WTC11 (cell line): ENCODE measurements at regions not wholly inside any gene's neighbourhood (a gene's known extent, or its start where the extent isn't known, plus 50 kb on each side); places are given as distances from the start of the nearest gene placed in this dataset.

ENCODE experiments used
- ATAC-seq: fragments of 200-7000 bp; cut with Tn5 transposase; 2 replicates; pipeline ENCODE4 v1.10.0; 2021; ENCODE audit warnings: mild to moderate bottlenecking, moderate library complexity
- CTCF ChIA-PET: fragments of 300-600 bp; sonication (Branson Sonifier 250); formaldehyde crosslinking; loops from one replicate; lab custom pipeline; 2021; ENCODE audit warnings: antibody characterized with exemption; lab: Charles Lee
- POLR2A ChIA-PET: fragments of 350-600 bp; sonication (Branson Sonifier 250); formaldehyde crosslinking; loops from one replicate; lab custom pipeline; 2021; ENCODE audit warnings: antibody characterized with exemption; lab: Charles Lee
- DNase-seq: peaks from one replicate; pipeline ENCODE4 v3.0.0; 2021; ENCODE audit warnings: low spot score
- H3K27ac Mint-ChIP-seq: 2 replicates; pipeline ENCODE4 v1.8.0; 2021; ENCODE audit warnings: mixed read lengths
- H3K27me3 Mint-ChIP-seq: 2 replicates; pipeline ENCODE4 v1.8.0; 2021; ENCODE audit warnings: low read depth, mild to moderate bottlenecking, moderate library complexity, mixed read lengths
- H3K36me3 Mint-ChIP-seq: 2 replicates; pipeline ENCODE4 v1.8.0; 2021; ENCODE audit warnings: mixed read lengths
- H3K4me1 Mint-ChIP-seq: 2 replicates; pipeline ENCODE4 v1.8.0; 2022; ENCODE audit warnings: mixed read lengths
- H3K4me3 Mint-ChIP-seq: 2 replicates; pipeline ENCODE4 v1.8.0; 2021; ENCODE audit warnings: mild to moderate bottlenecking, moderate library complexity, mixed read lengths
- H3K9me3 Mint-ChIP-seq: 2 replicates; pipeline ENCODE4 v1.8.0; 2021; ENCODE audit warnings: mixed read lengths
- ARID4B ChIP-seq: sonication (generic); formaldehyde crosslinking; IDR thresholded peaks from 2 replicates; pipeline ENCODE4 v1.8.0; 2023; ENCODE audit warnings: missing genetic modification reagents, mild to moderate bottlenecking, borderline replicate concordance
- ATF1 ChIP-seq: sonication (generic); formaldehyde crosslinking; IDR thresholded peaks from 2 replicates; pipeline ENCODE4 v1.8.1; 2023; ENCODE audit warnings: mild to moderate bottlenecking, moderate library complexity, missing genetic modification reagents
- ELF4 ChIP-seq: sonication (generic); formaldehyde crosslinking; IDR thresholded peaks from 2 replicates; pipeline ENCODE4 v1.8.1; 2022; ENCODE audit warnings: low read depth, mild to moderate bottlenecking, moderate library complexity, missing genetic modification reagents
- GABPB1 ChIP-seq: sonication (generic); formaldehyde crosslinking; IDR thresholded peaks from 2 replicates; pipeline ENCODE4 v1.8.1; 2023; ENCODE audit warnings: mild to moderate bottlenecking, missing genetic modification reagents
- IRF1 ChIP-seq: sonication (generic); formaldehyde crosslinking; IDR thresholded peaks from 2 replicates; pipeline ENCODE4 v1.8.0; 2023; ENCODE audit warnings: missing genetic modification reagents
- IRF2 ChIP-seq: sonication (generic); formaldehyde crosslinking; IDR thresholded peaks from 2 replicates; pipeline ENCODE4 v1.8.0; 2022; ENCODE audit warnings: low read depth, missing genetic modification reagents, borderline replicate concordance
- MLX ChIP-seq: sonication (generic); formaldehyde crosslinking; IDR thresholded peaks from 2 replicates; pipeline ENCODE4 v1.8.1; 2023; ENCODE audit warnings: mild to moderate bottlenecking, missing genetic modification reagents, moderate library complexity
- NFYB ChIP-seq: sonication (generic); formaldehyde crosslinking; conservative IDR thresholded peaks from 2 replicates; pipeline ENCODE4 v1.8.0; 2022; ENCODE audit warnings: low read depth, missing genetic modification reagents
- NR2C2 ChIP-seq: sonication (generic); formaldehyde crosslinking; IDR thresholded peaks from 2 replicates; pipeline ENCODE4 v1.8.0; 2022; ENCODE audit warnings: mild to moderate bottlenecking, missing genetic modification reagents
- TEAD4 ChIP-seq: sonication (generic); formaldehyde crosslinking; IDR thresholded peaks from 2 replicates; pipeline ENCODE4 v1.8.0; 2022; ENCODE audit warnings: mild to moderate bottlenecking, missing genetic modification reagents
- USF2 ChIP-seq: sonication (generic); formaldehyde crosslinking; IDR thresholded peaks from 2 replicates; pipeline ENCODE4 v1.8.1; 2023; ENCODE audit warnings: mild to moderate bottlenecking, missing genetic modification reagents, moderate library complexity
- ZNF121 ChIP-seq: sonication (generic); formaldehyde crosslinking; IDR thresholded peaks from 2 replicates; pipeline ENCODE4 v1.8.0; 2023; ENCODE audit warnings: missing genetic modification reagents
- ZNF232 ChIP-seq: sonication (generic); formaldehyde crosslinking; IDR thresholded peaks from 2 replicates; pipeline ENCODE4 v1.8.0; 2022; ENCODE audit warnings: mild to moderate bottlenecking, missing genetic modification reagents
- ZNF396 ChIP-seq: fragments of 250-450 bp; sonication (Bioruptor Pico); IDR thresholded peaks from 2 replicates; pipeline ENCODE4 v1.8.0; 2021; ENCODE audit warnings: mild to moderate bottlenecking, moderate library complexity, borderline replicate concordance
- TF ChIP-seq, protein P1 (sequence below): sonication (generic); formaldehyde crosslinking; IDR thresholded peaks from 2 replicates; pipeline ENCODE4 v1.8.1; 2023; ENCODE audit warnings: mild to moderate bottlenecking, moderate library complexity, missing genetic modification reagents
- TF ChIP-seq, protein P2 (sequence below): fragments of 200-600 bp; IDR thresholded peaks from 2 replicates; pipeline ENCODE4 v1.8.0; 2022; ENCODE audit warnings: antibody characterized with exemption
- TF ChIP-seq, protein P3 (sequence below): sonication (generic); formaldehyde crosslinking; IDR thresholded peaks from 2 replicates; pipeline ENCODE4 v1.8.0; 2022; ENCODE audit warnings: mild to moderate bottlenecking, missing genetic modification reagents
- TF ChIP-seq, protein P4 (sequence below): fragments of 250-450 bp; sonication (Bioruptor Pico); IDR thresholded peaks from 2 replicates; pipeline ENCODE4 v1.9.0; 2021; ENCODE audit warnings: mild to moderate bottlenecking

DNA sequence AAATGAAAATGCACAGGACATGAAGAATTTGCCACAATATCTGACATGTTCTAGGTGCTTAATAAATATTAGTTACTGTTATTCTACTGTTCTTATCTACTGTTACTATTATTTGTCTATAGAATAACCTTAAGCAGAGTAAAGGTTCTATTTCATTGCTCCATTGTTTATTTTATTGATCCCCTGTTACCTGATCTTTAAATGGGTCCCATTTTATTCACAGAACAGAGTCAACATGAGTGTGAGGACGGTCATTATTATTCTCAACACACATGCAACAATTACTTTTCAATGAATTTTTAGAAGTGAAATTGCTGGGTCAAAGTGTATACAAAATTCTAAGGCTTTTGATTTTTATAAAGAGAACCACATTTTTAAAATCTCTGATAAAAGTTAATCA, 186.9 kb downstream of the AHR start:
- H3K27ac Mint-ChIP-seq, result no peak overlapping the region

DNA sequence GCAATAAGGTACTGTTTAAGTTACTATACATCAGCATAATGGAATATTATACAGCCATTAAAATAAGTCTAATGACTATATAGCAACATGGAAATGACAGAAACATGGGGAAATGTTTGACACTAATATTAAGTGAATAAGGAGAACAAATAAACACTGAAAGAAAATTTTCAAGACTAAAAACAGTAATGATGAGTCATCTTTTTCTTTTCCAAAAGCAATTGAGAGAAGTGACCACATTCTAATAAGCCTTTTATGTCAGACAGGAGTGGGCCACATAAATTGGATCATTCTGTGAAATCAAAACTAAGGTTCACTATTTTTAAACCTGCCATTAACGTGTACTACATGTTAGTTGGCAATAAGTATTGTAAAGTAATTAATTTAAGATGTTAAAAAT, 187.5 kb downstream of the AHR start:
- ChIA-PET CTCF (no interaction called here), POLR2A (no interaction called here)
- ATAC-seq, result no peak
- Mint-ChIP-seq H3K4me1 (peaks cover 30% of the 10 kb centered on the region), H3K4me3 (no peak overlapping the region), H3K36me3 (no peaks in the 10 kb centered on the region), H3K27ac (no peak overlapping the region), H3K9me3 (0 out of 2 replicates have a peak, but pooled peaks cover 6% of the 10 kb centered on the region), H3K27me3 (no peaks in the 10 kb centered on the region)
- no peak for DNase-seq
- TF ChIP-seq ARID4B, result no peak
- TF ChIP-seq, protein P1, sequence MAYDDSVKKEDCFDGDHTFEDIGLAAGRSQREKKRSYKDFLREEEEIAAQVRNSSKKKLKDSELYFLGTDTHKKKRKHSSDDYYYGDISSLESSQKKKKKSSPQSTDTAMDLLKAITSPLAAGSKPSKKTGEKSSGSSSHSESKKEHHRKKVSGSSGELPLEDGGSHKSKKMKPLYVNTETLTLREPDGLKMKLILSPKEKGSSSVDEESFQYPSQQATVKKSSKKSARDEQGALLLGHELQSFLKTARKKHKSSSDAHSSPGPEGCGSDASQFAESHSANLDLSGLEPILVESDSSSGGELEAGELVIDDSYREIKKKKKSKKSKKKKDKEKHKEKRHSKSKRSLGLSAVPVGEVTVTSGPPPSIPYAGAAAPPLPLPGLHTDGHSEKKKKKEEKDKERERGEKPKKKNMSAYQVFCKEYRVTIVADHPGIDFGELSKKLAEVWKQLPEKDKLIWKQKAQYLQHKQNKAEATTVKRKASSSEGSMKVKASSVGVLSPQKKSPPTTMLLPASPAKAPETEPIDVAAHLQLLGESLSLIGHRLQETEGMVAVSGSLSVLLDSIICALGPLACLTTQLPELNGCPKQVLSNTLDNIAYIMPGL (CRISPR knock-in tag), result no peak
- no peak for TF ChIP-seq ZNF121
- no peak for TF ChIP-seq IRF2 (CRISPR knock-in tag)
- no peak for TF ChIP-seq NR2C2
- no peak for TF ChIP-seq ZNF396 (CRISPR knock-in tag)
- no peak for TF ChIP-seq IRF1 (CRISPR knock-in tag)
- TF ChIP-seq TEAD4 (CRISPR knock-in tag), result no peak
- no peak for TF ChIP-seq GABPB1 (CRISPR knock-in tag)
- TF ChIP-seq, protein P2, sequence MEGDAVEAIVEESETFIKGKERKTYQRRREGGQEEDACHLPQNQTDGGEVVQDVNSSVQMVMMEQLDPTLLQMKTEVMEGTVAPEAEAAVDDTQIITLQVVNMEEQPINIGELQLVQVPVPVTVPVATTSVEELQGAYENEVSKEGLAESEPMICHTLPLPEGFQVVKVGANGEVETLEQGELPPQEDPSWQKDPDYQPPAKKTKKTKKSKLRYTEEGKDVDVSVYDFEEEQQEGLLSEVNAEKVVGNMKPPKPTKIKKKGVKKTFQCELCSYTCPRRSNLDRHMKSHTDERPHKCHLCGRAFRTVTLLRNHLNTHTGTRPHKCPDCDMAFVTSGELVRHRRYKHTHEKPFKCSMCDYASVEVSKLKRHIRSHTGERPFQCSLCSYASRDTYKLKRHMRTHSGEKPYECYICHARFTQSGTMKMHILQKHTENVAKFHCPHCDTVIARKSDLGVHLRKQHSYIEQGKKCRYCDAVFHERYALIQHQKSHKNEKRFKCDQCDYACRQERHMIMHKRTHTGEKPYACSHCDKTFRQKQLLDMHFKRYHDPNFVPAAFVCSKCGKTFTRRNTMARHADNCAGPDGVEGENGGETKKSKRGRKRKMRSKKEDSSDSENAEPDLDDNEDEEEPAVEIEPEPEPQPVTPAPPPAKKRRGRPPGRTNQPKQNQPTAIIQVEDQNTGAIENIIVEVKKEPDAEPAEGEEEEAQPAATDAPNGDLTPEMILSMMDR, result no peak
- no peak for TF ChIP-seq ATF1 (CRISPR knock-in tag)
- TF ChIP-seq ZNF232 (CRISPR knock-in tag), result no peak
- TF ChIP-seq, protein P3, sequence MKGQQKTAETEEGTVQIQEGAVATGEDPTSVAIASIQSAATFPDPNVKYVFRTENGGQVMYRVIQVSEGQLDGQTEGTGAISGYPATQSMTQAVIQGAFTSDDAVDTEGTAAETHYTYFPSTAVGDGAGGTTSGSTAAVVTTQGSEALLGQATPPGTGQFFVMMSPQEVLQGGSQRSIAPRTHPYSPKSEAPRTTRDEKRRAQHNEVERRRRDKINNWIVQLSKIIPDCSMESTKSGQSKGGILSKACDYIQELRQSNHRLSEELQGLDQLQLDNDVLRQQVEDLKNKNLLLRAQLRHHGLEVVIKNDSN, result no peak
- TF ChIP-seq USF2 (CRISPR knock-in tag), result no peak
- no peak for TF ChIP-seq MLX (CRISPR knock-in tag)
- TF ChIP-seq NFYB (CRISPR knock-in tag), result no peak
- no peak for TF ChIP-seq ELF4 (CRISPR knock-in tag)

More for the DNA sequence above, 186.9 kb downstream of the AHR start:
- Mint-ChIP-seq H3K27me3 (no peaks in the 10 kb centered on the region), H3K4me1 (peaks cover 30% of the 10 kb centered on the region), H3K36me3 (no peaks in the 10 kb centered on the region), H3K4me3 (no peak overlapping the region), H3K9me3 (0 out of 2 replicates have a peak, but pooled peaks cover 6% of the 10 kb centered on the region)
- ATAC-seq (no peak), DNase-seq (no peak)
- TF ChIP-seq, protein P4, sequence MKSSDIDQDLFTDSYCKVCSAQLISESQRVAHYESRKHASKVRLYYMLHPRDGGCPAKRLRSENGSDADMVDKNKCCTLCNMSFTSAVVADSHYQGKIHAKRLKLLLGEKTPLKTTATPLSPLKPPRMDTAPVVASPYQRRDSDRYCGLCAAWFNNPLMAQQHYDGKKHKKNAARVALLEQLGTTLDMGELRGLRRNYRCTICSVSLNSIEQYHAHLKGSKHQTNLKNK (CRISPR knock-in tag), result no peak
- ChIA-PET POLR2A (no interaction called here), CTCF (no interaction called here)
